EL (cell line): ENCODE measurements at regions not wholly inside any gene's neighbourhood (a gene's known extent, or its start where the extent isn't known, plus 50 kb on each side); places are given as distances from the start of the nearest gene placed in this dataset.
A peak's percentile ranks its signal among the peaks of the same experiment; 100 is the strongest.

ENCODE experiments used
- DNase-seq: peaks from one replicate; pipeline ENCODE4 v3.0.0-alpha.2; 2016

DNA sequence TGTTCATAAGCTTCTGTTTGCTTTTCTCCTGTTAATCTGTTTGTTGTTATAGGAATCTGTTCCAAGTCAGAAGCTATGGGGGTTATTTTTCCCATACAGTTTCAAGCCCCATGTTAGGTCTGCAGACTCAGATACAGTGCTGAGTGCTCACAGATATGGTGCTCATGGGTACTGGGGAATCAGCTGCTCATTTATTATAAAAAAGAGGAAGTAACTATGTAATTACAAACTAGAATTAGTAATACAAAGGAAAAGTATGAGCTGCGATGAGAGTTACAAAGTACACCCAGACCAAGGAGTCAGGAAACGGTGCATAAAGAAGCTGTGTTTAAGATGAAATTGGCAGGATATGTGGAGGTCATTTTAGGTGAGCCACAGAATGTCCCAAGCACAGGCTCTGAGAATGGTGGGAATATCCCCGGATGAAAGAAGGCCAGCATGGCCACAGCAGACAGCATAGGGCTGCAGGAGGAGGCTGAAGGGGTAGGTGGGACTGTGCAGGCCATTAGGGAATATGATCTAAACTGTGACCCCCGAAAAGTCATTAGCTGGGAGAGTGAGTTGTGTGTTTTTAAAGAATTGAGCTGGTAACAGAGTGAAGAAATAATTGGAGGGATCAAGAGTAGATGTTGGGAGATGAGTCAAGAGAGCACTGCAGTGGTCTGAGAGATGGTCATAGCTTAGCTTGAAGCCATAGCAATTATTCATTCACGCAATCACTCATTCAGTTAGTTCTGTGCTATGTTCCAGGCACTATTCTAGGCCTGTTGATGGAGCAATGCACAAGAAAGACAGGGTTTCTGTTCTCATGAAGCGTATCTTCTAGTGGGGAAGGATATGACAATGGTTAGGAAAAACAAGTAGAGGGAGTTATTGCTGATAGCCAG lies 177.4 kb upstream of the UBL3 start:
- DNase-seq = no peak

DNA sequence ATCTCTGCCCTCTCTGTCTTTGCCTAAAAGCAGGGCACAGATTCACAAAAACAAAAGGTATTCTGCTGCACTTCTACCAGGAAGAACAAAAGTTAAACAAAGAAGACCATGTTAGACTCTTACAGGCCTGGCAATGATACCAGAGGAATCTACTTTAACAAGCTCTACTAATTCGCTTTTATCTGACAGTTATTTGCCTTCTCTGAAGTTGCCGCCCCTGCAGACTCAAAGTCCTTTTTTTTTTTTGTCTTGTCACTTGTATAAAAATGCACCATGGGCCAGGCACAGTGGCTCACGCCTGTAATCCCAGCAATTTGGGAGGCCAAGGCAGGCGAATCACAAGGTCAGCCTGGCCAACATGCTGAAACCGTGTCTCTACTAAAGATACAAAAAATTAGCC lies 176.5 kb upstream of the UBL3 start:
- no peak for DNase-seq

DNA sequence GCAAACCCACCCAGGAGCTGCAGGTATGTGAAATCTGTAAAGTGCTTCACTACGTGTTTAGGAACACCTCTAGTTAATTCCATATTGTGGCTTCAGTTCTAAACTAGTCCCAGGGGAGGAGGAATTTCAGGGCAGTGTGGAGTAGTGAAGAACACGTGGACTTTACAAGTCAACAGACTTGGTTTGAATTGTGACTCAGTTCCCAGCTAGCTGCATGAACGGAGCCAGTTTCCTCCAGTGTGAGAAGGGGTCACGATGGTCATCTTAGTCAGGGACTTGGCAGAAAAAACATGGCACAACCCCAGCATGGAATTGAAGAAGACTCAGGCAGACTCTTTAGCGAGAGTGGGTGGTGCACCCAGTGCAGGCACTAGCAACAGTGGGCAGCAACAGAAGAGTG lies 175.7 kb upstream of the UBL3 start:
- peak; percentile 91 for DNase-seq

DNA sequence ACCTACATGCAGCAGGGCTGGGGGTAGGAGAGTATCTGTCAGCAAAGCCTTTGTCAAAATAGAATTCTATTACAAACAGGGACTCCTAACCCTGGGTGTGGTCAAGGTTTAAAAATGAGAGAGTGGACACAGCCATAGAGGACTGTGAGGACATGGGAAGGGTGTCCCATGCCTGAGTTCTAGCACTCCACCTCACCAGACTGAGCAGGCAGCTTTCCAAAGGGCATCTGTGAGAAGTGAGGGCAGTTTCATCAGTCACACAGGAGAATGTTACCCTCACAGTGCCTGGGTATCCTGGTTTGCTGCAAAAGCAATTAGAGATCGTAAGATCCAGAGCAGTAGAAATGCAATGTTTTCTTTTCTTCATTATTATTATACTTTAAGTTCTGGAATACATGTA lies 174.9 kb upstream of the UBL3 start:
- no peak for DNase-seq

DNA sequence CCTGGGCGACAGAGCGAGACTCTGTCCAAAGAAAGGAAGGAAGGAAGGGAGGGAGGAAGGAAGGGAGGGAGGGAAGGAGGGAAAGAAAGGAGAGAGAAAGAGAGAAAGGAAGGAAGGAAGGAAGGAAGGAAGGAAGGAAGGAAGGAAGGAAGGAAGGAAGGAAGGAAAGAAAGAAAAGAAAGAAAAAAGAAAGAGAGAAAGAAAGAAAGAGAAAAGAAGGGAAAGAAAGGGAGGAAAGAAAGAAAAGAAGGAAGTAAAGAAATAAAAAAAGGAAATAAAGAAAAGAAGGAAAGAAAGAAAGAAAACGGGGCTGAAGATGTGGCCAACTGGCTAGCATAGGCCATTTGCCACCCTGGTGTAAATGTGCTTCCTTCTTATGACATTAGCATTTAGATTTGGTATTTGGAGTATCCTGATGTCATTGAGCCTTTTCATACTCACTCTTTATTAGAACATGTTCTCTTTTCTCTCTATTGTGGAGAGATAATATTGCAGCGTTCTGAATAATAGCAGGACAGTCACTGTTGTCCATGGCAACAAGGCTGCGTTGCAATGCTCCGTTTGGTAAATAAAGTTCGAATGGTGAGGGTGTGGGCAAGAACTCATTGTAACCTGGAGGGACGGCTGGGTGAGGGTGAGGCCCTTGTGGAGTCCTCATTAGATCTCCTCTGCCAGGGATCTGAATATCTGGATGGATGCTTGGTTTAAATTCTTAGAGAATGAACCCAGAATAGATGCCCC lies 173.9 kb upstream of the UBL3 start:
- DNase-seq = no peak

DNA sequence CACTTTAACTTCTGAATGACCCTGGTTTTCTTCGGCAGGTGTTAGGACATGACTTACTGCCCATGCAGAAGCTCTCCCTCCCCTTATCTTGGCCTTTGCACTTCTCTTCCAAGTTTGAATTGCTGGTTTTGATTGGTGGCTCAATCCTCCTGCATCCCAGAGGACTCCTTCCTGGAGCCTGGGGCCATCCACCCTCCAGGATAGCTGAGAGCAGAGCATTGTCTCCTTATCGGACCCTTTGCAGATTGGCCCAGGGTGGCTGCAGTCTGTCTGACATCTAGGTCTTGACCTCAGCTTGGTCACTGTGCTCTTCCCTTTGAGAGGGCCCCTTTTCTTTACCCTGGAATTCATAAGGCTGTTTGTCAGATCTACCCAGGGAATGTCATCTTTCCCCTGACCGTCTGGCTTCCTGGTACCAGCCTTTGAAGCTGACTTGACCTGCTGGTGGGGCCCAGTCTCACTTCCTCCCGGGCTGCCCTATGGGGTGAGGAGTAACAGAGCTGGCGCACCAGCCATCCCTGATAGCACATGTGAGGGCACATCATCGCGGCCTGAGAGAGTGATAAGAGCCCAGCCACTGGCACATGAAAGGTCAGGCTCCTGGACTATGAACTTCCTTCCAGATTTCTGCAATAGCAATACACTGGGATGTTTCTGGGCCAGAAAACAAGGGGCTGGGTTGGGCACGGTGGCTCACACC lies 172.9 kb upstream of the UBL3 start:
- no peak for DNase-seq

DNA sequence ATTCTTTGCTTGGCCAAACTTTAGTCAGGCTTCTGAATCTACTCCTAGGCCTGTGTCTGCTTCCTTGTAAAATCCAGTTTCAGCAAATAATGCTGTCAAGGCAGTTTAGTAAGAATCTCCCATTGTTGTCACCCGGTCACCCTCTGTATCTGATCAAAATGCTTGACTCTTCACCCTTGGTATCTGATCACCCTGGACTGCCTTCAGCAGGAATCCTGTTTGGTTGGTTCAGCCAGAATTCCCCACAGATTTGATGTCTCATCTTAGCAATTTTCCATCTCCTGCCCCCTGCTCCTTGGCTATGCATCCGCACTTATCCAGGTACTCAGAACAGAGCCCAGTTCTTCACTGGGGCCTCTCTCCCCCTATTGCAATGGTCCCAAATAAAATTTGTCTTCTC lies 172.4 kb upstream of the UBL3 start:
- DNase-seq = no peak

DNA sequence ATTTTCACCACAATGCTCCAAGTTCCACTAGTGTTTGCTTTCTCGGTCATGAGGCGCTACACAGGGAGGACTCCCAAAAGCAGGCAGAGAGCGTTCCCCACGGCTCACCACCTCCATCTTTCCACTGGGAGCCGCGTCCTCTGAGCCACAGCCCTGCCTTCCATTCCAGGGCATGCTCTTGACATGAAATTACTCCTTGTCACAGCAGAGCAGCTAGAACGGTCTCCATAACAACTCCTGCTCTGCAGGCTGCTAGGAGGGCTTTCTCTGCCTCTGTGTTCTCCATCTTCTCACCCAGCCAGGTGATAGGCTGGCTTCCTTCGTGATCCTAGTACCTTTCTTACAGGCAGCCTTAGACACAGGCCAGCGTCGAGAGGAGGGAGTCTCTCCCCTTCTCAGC lies 171.8 kb upstream of the UBL3 start:
- no peak for DNase-seq

DNA sequence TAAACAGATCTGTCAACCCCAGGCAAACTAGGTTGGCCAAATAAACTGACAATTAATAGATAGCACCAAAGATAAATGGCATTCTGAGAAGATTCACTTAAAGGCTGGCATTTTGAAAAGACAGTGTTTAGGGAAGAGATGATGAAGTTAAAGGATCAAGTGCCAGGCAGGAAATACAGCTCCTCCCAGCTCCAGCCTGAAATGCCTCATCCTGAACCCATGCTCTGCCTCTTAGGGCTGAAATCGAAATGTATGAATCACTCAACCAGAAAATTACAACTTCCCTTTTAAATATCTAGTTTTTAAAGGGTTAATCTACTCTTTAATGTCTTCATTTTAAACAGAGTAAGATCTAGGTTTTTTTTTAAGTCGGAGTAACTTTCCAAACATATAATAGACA lies 171.2 kb upstream of the UBL3 start:
- DNase-seq = peak; percentile 59

DNA sequence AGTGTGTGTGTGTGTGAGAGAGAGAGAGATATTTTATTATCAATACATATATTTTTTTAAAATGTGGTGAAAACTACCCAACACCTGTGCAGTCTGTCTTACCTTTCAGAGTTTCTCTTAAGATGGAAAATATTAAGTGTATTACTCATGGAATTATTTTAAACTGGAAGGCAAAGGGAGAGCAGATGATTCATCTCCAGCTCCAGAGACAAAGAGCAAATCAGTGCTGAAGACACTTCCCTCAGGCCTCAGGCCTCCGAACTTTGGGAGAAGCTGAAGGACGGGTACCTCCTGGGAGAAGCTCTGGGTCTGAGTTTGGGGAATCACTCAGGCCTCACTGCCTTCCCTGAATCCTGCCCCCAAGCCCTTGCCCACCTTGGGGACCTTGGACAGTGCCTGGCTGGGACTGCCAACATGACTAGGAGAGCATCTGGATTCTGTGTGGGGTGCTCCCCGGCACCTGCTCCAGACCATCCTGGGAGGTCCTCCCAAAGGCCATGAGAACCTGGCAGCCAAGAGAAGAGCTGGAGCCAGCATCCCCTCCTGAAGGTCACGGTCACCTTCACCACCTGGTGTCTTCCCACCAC lies 170.4 kb upstream of the UBL3 start:
- DNase-seq = peak; percentile 71

DNA sequence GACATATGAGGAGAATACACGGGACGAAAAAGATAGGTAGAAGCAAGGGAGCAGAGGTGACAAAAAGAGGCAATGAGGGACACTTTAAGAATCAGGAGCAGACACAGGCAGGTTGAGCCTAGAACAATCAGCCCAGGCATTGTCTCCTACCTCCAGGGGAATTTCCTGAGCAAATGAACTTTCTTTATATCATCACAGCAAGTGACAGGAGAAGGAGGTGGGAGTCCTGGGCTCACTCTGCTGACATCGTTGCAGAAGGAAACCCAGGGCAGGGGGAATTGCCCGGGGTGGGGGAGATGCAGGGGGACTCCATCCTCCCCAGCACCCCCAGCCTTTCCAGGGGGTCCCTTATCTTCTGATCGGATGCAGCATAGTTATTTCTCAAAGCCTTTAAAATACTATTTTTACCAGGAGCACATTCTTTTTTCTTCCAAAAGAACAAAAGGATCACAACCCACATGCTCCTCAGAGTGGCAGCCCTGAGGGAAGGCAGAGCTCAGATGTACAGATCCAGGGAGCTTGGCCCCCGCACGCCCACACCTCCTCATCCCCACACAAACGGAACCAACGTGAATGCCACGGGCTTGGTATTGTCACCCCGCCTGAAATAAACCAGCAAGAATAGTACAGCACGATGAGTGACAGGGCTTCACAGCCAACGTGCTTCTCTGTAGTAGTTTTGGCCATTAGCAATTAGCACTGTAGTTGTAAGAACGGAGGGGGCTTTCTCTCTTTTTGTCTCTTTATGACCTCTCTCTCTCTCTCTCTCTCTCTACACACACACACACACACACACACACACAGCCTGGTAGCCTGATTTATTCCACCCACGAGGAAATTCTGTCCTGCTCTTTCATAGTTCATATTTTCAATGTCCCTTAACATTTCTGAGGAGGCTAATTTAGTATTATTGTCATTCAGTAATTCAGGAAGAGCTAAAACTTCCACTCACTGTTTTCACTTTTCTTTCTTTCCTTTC lies 169.5 kb upstream of the UBL3 start:
- no peak for DNase-seq

DNA sequence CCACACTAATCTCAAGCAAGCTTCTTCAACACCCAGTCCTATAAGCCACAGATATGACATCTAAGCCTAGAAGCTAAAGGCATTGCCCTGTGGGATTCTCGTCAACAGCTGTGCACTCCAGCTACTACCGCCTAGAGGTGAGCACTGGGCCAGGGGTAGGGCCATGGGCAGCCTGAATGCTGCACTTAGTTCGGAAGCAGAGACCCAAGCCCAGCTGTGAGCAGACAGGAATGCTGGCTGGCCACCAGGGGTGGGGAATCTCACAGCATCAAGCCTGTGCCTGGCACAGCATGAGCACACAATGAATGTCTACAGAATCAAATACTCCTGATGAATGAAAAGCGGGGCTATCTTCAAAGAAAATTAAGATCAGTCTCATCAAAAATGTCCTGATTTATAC lies 167.5 kb upstream of the UBL3 start:
- DNase-seq = no peak

DNA sequence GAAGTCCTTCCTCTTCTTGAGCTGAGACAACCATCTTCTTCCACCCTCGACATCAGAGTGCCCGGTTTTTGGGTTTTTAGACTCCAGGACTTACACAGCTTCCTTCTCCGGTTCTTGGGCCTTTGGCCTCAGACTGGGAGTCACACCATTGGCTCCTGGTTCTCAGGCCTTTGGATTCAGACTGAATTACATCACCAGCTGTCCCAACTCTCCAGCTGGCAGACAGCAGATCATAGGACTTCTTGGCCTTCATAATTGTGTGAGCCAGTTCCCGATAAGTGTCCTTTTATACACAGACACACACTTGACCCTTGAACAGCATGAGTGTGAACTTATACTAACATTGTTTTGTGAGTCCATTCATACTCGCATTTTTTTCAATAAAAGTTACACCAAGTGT lies 166.0 kb upstream of the UBL3 start:
- no peak for DNase-seq

DNA sequence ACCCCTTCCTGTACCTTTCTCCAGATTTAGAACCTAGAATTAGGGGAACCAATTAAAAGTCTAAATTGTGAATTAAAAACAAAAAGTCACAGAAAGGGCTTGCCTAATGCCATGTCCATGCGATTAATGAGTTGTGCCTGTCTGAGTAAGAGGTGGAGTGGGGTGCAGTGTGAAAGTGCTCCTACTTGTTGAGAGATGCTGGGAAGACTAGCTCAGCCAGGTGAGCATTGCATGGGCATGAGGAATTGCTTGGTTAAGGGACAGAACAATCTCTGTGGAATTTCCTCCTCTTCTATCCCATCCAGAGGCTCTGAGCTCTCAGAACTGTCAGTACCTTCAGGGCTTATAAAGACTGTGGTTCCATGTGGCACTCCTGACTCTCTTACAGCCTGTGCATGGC lies 159.0 kb upstream of the UBL3 start:
- no peak for DNase-seq

DNA sequence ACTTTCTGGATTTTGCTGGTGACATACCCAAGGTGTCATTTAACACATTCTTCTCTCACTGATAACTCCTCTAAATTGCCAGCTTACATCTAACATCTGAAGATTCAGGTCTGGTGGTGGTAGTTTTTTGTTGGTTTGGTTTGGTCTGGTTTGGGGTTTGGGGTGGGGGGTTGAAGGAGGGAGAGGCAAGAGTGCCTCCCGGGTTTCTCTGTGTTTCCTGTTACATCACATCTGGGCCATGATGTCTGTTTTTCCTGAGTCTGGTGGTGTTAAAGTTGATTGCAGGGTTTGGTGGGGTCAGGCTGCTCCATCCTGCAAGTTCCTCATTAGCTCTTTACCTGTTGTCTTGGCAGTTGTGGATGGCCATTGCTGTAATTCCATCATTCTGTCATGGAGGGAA lies 155.8 kb upstream of the UBL3 start:
- DNase-seq = no peak

DNA sequence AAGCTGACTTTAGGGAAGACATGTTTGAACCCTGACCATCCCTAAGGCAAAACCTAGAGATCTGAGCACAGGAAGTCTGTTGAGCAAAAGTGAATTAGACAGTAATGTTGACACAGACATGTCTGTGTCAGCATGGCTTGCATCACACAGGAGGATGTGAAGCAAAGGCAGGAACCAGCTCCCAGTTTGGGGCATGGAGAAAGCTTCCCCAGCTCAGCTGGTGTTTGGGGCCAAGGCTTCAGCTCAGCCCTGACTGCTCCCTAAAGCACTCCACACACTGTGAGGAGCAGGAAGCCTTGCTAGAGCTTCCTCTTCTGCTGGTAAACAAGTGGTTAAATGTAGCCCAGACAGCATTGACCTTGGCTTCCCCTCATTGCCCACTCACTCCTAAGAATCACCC lies 153.8 kb upstream of the UBL3 start:
- DNase-seq = peak; percentile 52

DNA sequence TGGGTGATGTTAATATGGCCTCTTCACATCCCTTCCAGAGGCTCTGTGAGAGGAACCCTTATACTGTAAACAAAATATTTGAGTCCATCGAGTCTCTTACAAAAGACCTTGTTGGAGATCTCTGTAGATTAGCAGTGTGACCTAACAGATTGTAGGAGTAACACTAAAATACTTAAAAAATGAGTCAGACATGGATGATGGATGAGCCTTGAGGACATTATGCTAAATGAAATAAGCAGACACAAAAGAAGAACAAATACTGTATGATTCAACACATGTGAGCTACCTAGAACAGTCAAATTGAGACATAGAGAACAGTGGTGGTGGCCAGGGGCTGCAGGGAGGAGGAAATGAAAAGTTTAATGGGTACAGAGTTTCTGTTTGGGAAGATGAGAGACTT lies 152.2 kb upstream of the UBL3 start:
- peak; percentile 88 for DNase-seq

DNA sequence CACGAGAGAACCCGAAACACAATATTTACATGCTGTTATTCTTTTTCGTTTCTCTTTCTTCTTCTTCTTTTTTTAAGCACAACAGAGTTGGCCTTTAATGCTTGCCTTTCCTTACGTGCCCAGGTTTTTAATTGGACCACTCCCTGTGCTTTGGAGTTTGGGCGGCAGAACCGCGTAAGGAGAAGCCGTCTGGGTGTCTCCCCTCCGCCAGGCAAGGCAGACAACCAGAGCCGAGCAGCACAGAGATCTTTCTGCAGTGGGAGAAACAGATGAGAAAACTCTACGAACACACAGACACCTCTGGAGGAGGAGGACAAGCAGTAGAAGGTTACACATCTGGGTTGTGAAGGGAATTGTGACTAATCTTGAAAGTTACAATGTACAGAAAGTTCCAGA lies 150.0 kb upstream of the UBL3 start:
- DNase-seq = no peak

DNA sequence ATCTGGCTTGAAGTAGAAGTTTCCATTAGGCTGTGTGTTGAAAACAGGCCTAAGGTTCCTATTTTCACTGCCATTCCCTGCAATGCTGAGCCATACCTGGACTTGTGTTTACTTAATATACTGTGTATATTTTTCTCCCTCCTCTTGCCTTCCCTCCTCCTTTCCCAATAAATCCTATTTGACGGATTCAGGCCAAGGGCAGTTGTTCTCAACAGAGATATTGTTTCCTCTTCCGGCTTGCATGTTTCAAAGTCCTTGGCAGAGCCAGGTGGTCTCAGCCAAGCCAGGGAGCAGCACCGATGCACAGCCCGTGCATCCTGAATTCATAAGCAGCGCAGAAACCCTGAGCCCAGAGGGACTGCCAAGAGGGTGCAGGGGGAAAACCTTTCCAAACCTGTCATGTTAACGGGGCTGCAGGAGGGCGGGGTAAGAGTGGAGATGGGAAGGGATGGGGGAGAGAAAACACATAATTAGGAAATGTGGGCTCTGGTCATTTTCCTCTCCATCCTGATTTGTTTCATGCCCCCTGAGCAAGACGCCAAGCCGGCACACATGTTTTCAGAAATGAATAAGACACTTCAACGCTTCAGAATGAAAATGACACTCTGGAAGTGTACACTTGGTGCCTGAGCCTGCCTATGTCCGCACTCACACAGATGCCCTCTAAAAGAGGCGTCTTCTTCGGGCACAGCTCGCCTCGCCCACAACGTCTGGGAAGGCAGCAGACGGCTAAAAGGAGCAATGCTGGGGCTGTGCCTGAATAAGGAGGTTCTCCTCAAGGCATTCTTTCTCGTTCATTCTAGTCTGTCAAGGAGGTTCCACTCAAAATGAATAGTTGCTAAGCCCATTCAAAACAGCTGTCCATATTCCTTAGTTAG lies 149.3 kb upstream of the UBL3 start:
- DNase-seq = no peak

DNA sequence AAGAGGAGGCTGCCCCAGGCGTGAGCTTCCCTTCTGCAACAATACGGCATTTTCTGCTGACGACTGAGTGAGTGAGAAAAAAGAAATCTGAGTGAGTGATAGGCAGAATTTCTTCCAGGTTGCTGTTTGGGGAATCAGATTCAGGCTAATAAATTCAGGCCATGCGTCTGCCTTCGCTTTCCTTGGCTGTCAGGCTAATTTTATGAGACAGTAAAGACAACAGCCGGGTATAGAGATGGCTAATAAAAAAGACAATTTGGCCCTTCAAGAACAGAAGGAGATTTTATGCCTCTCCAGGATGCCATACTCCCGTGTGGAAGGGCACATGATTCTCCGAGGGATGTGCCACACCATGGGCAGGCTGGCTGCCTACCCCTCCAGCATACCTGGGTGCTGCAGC lies 145.9 kb upstream of the UBL3 start:
- no peak for DNase-seq

DNA sequence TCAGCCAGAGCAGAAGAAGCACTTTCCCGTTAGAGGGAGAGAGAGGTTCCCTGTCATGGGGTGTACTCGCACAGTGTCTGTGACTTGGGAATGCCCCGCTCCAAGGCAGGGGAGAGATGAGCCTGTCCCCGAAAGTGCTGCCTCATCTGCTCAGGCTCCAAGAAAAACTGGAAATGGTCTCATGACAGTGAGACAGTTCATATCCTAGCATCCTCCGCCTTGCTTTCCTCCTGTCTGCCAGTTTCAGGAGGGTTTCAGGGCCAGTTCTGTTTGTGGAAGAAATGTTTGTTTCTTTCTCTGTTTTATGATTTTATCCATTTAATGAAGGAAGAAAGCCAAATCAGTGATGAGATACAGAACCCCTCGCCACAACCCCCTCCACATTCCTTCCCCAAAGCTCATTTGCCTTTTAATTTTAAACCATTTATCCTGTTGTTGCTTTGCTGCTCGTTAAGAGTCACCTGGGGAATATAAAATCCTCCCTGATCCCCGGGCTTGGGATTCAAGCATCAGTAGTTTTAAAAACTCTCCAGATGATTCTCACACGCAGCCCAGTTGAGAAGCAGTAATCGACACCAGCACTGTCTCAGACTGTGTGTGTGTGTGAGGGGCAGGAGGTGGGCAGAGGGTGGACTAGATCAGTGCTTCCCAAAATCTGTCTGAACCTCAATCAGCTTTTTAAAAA lies 144.6 kb upstream of the UBL3 start:
- DNase-seq = no peak
